Activated CD8-positive, alpha-beta memory T cell treated with anti-CD3 and anti-CD28 coated beads, Interleukin-2, amount 10 ng/mL, durations not matched to agents 7 days and 5 days (primary cell): ENCODE measurements at regions not wholly inside any gene's neighbourhood (a gene's known extent, or its start where the extent isn't known, plus 50 kb on each side); places are given as distances from the start of the nearest gene placed in this dataset.

Source experiments
- ATAC-seq: fragments of 150-1000 bp; cut with Tn5 transposase; one replicate; pipeline ENCODE4 v1.10.0; 2021; ENCODE audit warnings: moderate library complexity
- CTCF ChIA-PET: fragments of 350-600 bp; sonication (Branson Sonifier 250); formaldehyde crosslinking; loops from one replicate; lab custom pipeline; 2021; ENCODE audit warnings: antibody characterized with exemption; lab: Charles Lee
- DNase-seq: peaks from one replicate; pipeline ENCODE4 v3.0.0-alpha.2; 2020
- H3K27ac Mint-ChIP-seq: one replicate; pipeline ENCODE4 v1.8.0; 2021; ENCODE audit warnings: mild to moderate bottlenecking, mixed read lengths
- H3K27me3 Mint-ChIP-seq: one replicate; pipeline ENCODE4 v1.8.0; 2021; ENCODE audit warnings: mixed read lengths
- H3K36me3 Mint-ChIP-seq: one replicate; pipeline ENCODE4 v1.8.0; 2021; ENCODE audit warnings: mild to moderate bottlenecking, mixed read lengths
- H3K4me1 Mint-ChIP-seq: one replicate; pipeline ENCODE4 v1.8.0; 2021; ENCODE audit warnings: mixed read lengths
- H3K4me3 Mint-ChIP-seq: one replicate; pipeline ENCODE4 v1.8.0; 2021; ENCODE audit warnings: mild to moderate bottlenecking, moderate library complexity, mixed read lengths
- H3K9me3 Mint-ChIP-seq: one replicate; pipeline ENCODE4 v1.8.0; 2022; ENCODE audit warnings: low read depth, mixed read lengths

DNA sequence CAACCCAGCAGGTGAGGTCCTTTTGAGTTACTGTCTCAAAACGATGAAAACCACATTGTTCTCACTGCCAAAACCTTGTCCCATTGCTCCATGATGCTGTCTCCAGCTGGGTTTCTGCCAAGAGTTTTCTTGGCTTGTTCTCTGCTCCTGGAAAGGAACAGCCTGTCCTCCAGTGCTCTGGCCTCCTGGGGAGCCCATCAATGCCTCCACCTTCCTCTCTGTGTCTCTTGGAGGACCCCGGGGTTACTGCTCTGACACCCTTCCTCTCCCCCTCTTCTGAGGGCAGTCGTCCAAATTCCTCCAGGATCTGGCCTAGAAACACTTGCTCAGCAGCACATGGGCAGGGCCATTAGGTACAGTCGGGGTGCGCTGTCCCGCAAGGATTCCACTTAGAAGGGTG, 63.9 kb upstream of the RGMA start:
- DNase-seq: no peak
- Mint-ChIP-seq H3K36me3 (no peaks in the 10 kb centered on the region), H3K4me1 (peaks cover 24% of the 10 kb centered on the region), H3K9me3 (no peaks in the 10 kb centered on the region), H3K27me3 (peaks cover 27% of the 10 kb centered on the region), H3K4me3 (no peak overlapping the region), H3K27ac (peak overlapping the region; percentile 47)
- no peak for ATAC-seq
- CTCF ChIA-PET: interaction anchor here (1.2 to 1.8 kb wide), 2 partner anchors 12 to 65 kb away, joined by 5 to 7 read pairs; no protein-coding TSS in a partner anchor

- CTCF ChIA-PET: interaction anchor here (1.2 to 1.8 kb wide), 2 partner anchors 11 to 64 kb away, joined by 5 to 7 read pairs; no protein-coding TSS in a partner anchor
- Mint-ChIP-seq H3K4me3 (peak overlapping the region; percentile 44), H3K4me1 (peaks cover 24% of the 10 kb centered on the region), H3K27me3 (peaks cover 27% of the 10 kb centered on the region), H3K9me3 (no peaks in the 10 kb centered on the region), H3K36me3 (no peaks in the 10 kb centered on the region), H3K27ac (peak overlapping the region; percentile 7)
- DNase-seq (peak; percentile 80), ATAC-seq (peak; percentile 98)
Observed at GRCh38 chr15:93152360-93152759, 63.3 kb upstream of the RGMA start.

DNA sequence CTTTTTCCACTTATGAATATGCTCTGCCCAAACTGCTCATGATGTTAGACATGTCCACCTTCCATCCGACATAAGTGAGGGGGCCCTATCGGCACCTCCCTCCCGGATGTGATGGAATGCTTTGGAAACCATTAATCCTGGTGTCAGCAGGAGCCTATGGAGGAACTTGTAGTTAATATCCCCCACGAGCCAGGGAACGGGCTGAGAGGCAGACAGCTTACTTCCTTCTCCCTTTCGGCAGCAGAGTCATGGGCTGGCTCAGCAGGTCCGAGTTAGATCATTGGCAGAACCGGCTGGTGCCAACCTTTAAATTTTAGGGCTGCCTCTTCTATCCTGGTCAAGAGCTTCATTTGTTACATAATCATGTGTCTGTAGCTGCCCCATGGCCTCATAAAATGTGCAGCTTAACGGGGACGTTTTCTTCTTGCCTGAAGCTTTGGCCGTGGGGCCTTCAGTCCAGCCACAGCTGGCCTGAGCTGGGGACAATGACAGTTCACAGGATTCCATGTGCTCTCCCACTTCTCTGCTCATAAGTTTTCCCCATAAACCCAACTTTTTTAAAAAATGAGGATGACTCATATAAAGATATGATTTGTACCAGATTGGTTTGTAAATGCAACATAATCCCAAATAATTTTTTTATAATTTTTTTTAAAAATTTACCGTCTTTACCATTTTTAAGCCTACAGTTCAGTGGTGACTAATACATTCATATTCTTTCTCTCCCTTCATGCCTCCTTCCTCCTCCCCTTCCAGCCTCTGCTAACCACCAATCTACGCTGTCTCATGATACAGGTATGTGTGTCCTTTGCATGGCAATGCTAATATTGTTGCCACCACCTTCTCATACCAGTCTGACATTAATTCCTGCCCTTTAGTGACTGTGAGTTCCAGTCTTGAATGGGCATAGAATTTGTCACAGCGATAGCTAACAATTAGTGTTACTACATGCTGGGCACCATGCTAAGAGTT, 62.2 kb upstream of the RGMA start:
- H3K27me3 Mint-ChIP-seq: peaks cover 33% of the 10 kb centered on the region
- no peak overlapping the region for H3K4me3 Mint-ChIP-seq
- CTCF ChIA-PET: interaction anchor here (1.6 to 1.8 kb wide), 2 partner anchors 10 to 19 kb away, joined by 3 to 5 read pairs; no protein-coding TSS in a partner anchor

GRCh38 chr15:93146601-93147000, 57.6 kb upstream of the RGMA start:
- H3K9me3 Mint-ChIP-seq: no peaks in the 10 kb centered on the region
- DNase-seq (no peak), ATAC-seq (no peak)
- no peak overlapping the region for H3K4me3 Mint-ChIP-seq
- CTCF ChIA-PET: interaction anchor here (0.9 kb wide), 1 partner anchor 58 kb away, joined by 3 read pairs; no protein-coding TSS in a partner anchor
- H3K27me3 Mint-ChIP-seq: peaks cover 55% of the 10 kb centered on the region
- no peak overlapping the region for H3K27ac Mint-ChIP-seq
- peaks cover 11% of the 10 kb centered on the region for H3K4me1 Mint-ChIP-seq
- H3K36me3 Mint-ChIP-seq: peaks cover under 1% of the 10 kb centered on the region

More for the DNA sequence above, 62.2 kb upstream of the RGMA start:
- H3K9me3 Mint-ChIP-seq: no peaks in the 10 kb centered on the region
- no peak overlapping the region for H3K27ac Mint-ChIP-seq
- H3K4me1 Mint-ChIP-seq: peaks cover 24% of the 10 kb centered on the region
- ATAC-seq (no peak), DNase-seq (no peak)
- no peaks in the 10 kb centered on the region for H3K36me3 Mint-ChIP-seq

DNA sequence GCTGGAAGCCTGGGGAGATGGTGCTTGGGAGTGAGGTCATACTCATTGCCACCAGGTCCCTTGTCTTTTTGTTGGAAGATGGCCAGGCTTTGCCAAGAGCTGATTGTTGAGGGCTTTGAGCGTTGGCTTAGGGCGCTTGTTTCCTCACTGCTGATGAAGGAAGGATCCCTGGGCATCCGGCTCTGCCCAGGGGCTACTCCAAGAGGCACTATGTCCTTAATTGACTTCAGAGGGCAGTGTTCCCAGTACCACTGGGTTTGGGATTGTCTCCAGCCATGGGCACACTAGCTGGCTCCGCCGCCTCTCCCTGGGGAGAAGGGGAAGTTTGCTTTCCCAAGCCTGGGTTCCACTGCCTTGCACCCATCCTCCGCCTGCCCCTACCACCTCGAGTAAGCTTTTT, 57.2 kb upstream of the RGMA start:
- no peaks in the 10 kb centered on the region for H3K9me3 Mint-ChIP-seq
- DNase-seq: no peak
- H3K27me3 Mint-ChIP-seq: peaks cover 54% of the 10 kb centered on the region
- CTCF ChIA-PET: interaction anchor here (0.9 kb wide), 1 partner anchor 58 kb away, joined by 3 read pairs; no protein-coding TSS in a partner anchor
- peaks cover 2% of the 10 kb centered on the region for H3K36me3 Mint-ChIP-seq
- peaks cover 13% of the 10 kb centered on the region for H3K4me1 Mint-ChIP-seq
- ATAC-seq: no peak
- no peak overlapping the region for H3K27ac Mint-ChIP-seq
- no peak overlapping the region for H3K4me3 Mint-ChIP-seq

DNA sequence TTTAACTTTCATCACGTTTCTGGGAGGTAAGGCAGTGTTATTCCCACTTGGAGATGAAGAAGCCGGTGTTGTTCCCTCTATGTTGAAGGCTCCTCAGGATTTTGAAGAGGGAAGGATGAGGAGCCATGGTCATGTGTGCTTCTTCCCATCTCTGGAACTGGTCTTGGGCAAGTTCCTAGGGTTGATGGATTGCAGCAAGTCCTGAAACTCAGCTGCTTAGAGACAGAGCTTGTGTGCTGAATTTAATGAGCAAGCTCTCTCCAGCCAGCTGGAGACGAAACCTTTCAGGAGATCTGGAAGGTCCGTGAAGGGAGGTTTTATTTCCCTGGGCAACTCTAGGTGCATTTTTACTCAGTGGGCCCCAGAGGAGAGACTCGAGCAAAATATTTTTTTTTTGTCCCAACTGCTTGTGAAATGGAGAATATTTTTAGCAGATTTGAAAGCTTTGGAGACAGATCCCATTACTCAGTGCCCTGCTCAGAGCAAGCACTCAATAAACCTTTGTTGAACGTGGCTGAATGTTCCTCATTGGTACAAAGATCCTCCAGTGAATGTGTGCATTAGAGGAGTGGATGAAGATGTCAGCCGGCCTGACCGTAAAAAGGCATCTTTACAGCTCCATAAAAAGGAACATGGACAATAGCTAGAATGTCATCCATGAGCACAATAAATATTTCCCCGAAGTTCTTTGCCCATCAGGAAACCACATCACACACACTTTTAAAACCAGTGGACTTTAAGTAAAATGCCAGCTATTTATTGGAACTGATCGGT, 55.6 kb upstream of the RGMA start:
- H3K27me3 Mint-ChIP-seq: peaks cover 42% of the 10 kb centered on the region
- no peak overlapping the region for H3K27ac Mint-ChIP-seq
- ATAC-seq (no peak), DNase-seq (no peak)
- CTCF ChIA-PET: no interaction called here
- no peak overlapping the region for H3K4me3 Mint-ChIP-seq
- peaks cover 20% of the 10 kb centered on the region for H3K4me1 Mint-ChIP-seq
- H3K36me3 Mint-ChIP-seq: peaks cover 5% of the 10 kb centered on the region
- no peaks in the 10 kb centered on the region for H3K9me3 Mint-ChIP-seq

GRCh38 chr15:93143186-93143585, 54.2 kb upstream of the RGMA start:
- H3K4me1 Mint-ChIP-seq: peaks cover 20% of the 10 kb centered on the region
- peaks cover 5% of the 10 kb centered on the region for H3K36me3 Mint-ChIP-seq
- H3K9me3 Mint-ChIP-seq: no peaks in the 10 kb centered on the region
- no peak for ATAC-seq
- peaks cover 34% of the 10 kb centered on the region for H3K27me3 Mint-ChIP-seq
- CTCF ChIA-PET: no interaction called here
- DNase-seq: no peak
- no peak overlapping the region for H3K4me3 Mint-ChIP-seq
- H3K27ac Mint-ChIP-seq: no peak overlapping the region

- H3K4me1 Mint-ChIP-seq: peaks cover 20% of the 10 kb centered on the region
- DNase-seq: peak; percentile 74
- H3K4me3 Mint-ChIP-seq: peak overlapping the region; percentile 59
- H3K9me3 Mint-ChIP-seq: no peaks in the 10 kb centered on the region
- H3K27ac Mint-ChIP-seq: peak overlapping the region; percentile 68
- CTCF ChIA-PET: interaction anchor here (1.0 to 2.6 kb wide), 5 partner anchors 11 to 192 kb away, joined by 3 to 13 read pairs (median 5); partner anchors contain the start of gene RGMA
- H3K27me3 Mint-ChIP-seq: peaks cover 28% of the 10 kb centered on the region
- ATAC-seq: peak; percentile 92
- peaks cover 5% of the 10 kb centered on the region for H3K36me3 Mint-ChIP-seq
Observed at GRCh38 chr15:93141371-93141794, 52.4 kb upstream of the RGMA start.

GRCh38 chr15:93139436-93139835, 50.4 kb upstream of the RGMA start:
- Mint-ChIP-seq H3K36me3 (peaks cover 5% of the 10 kb centered on the region), H3K4me1 (peaks cover 20% of the 10 kb centered on the region), H3K27me3 (peaks cover 9% of the 10 kb centered on the region), H3K27ac (peak overlapping the region; percentile 3), H3K4me3 (no peak overlapping the region), H3K9me3 (no peaks in the 10 kb centered on the region)
- DNase-seq (no peak), ATAC-seq (no peak)
- CTCF ChIA-PET: no interaction called here

DNA sequence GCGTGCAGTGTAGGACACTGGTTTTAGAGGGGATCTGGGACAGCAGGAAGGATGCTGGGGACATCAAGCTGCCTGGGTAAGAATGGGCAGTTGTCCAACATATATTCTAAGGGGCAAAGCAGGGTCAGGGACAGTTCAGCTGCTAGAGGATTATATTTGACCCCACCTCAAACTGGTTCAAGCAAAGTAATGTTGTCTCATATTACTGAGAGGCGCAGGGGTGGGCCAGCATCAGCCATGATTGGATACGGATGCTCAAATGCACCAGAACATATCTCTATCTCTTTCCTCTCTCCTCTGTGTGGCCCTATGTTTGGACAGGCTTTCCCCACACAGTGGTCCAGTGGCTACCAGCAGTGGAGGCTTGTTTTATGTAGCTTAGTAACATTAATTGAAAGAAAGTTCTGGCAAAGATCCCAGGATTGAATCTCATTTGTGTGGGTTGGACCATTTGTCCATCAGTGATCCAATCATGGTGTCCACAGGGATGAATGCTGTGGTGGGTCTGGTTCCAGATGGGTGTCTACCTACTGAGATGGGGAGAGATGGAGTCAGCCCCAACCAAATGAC, 49.8 kb upstream of the RGMA start:
- H3K36me3 Mint-ChIP-seq: peaks cover 5% of the 10 kb centered on the region
- H3K27ac Mint-ChIP-seq: no peak overlapping the region

More for the DNA sequence above, 49.8 kb upstream of the RGMA start:
- Mint-ChIP-seq H3K4me3 (no peak overlapping the region), H3K4me1 (peaks cover 20% of the 10 kb centered on the region), H3K27me3 (peaks cover 8% of the 10 kb centered on the region), H3K9me3 (no peaks in the 10 kb centered on the region)
- DNase-seq (no peak), ATAC-seq (no peak)
- CTCF ChIA-PET: interaction anchor here (1.1 kb wide), 1 partner anchor 9 kb away, joined by 3 read pairs; no protein-coding TSS in a partner anchor
